DMS53 treated with DMSO at 0.1 percent for 48 hours (cell line): ENCODE measurements at regions not wholly inside any gene's neighbourhood (a gene's known extent, or its start where the extent isn't known, plus 50 kb on each side); places are given as distances from the start of the nearest gene placed in this dataset.
"Not testable (repeated sequence)": the region's sequence is repeated elsewhere in the genome, so short reads cannot be mapped to it uniquely, and the experiment has no call there.

ENCODE experiments used
- DNase-seq: peaks from one replicate; lab custom pipeline; 2025; ENCODE audit not compliant: unreplicated experiment; lab: John Stamatoyannopoulos, UW

GRCh38 chr10:33039181-33039580 lies 81.2 kb upstream of the ITGB1 start:
- peak; percentile 57 for DNase-seq

- DNase-seq = no peak
Measured at GRCh38 chr10:33038672-33039071, 80.6 kb upstream of the ITGB1 start.

GRCh38 chr10:33037726-33038125 lies 79.7 kb upstream of the ITGB1 start:
- DNase-seq = no peak

- no peak for DNase-seq
Measured at GRCh38 chr10:33036670-33037069, 78.6 kb upstream of the ITGB1 start.

GRCh38 chr10:33035411-33035810 lies 77.4 kb upstream of the ITGB1 start:
- DNase-seq = no peak

GRCh38 chr10:33034931-33035330 lies 76.9 kb upstream of the ITGB1 start:
- DNase-seq = no peak

GRCh38 chr10:33032654-33033151 lies 74.7 kb upstream of the ITGB1 start:
- DNase-seq = no peak

GRCh38 chr10:33031815-33032653 lies 74.0 kb upstream of the ITGB1 start:
- DNase-seq = no peak

- no peak for DNase-seq
Measured at GRCh38 chr10:33031171-33031570, 73.1 kb upstream of the ITGB1 start.

GRCh38 chr10:33028515-33028914 lies 70.5 kb upstream of the ITGB1 start:
- not testable (repeated sequence) for DNase-seq

- DNase-seq = no peak
Measured at GRCh38 chr10:33027088-33027487, 69.1 kb upstream of the ITGB1 start.

GRCh38 chr10:33026422-33026821 lies 68.4 kb upstream of the ITGB1 start:
- DNase-seq = no peak

GRCh38 chr10:33025910-33026309 lies 67.9 kb upstream of the ITGB1 start:
- no peak for DNase-seq

GRCh38 chr10:33025039-33025438 lies 67.0 kb upstream of the ITGB1 start:
- no peak for DNase-seq

- DNase-seq = no peak
Measured at GRCh38 chr10:33022691-33023090, 64.7 kb upstream of the ITGB1 start.

- DNase-seq = no peak
Measured at GRCh38 chr10:33022090-33022489, 64.1 kb upstream of the ITGB1 start.

GRCh38 chr10:33016988-33017387 lies 59.0 kb upstream of the ITGB1 start:
- no peak for DNase-seq

GRCh38 chr10:33015761-33016547 lies 57.9 kb upstream of the ITGB1 start:
- no peak for DNase-seq

- DNase-seq = not testable (repeated sequence)
Measured at GRCh38 chr10:33013331-33013730, 55.3 kb upstream of the ITGB1 start.

- DNase-seq = no peak
Measured at GRCh38 chr10:33012306-33012705, 54.3 kb upstream of the ITGB1 start.

- DNase-seq = no peak
Measured at GRCh38 chr10:33010132-33011037, 52.4 kb upstream of the ITGB1 start.
